ENCODE measurements at regions not wholly inside any gene's neighbourhood (a gene's known extent, or its start where the extent isn't known, plus 50 kb on each side); places are given as distances from the start of the nearest gene placed in this dataset.

GRCh38 chr13:61084988-61085387 lies 330.7 kb downstream of the PCDH20 start:
- no peak for TF ChIP-seq EZH2 (IDR thresholded peaks at IDR 0.05; ENCODE audit: borderline replicate concordance)
- no peak for TF ChIP-seq EZH2phosphoT487 (IDR thresholded peaks at IDR 0.05; ENCODE audit: low read depth, severe bottlenecking, unreplicated experiment)
- no peak for TF ChIP-seq CTCF (IDR thresholded peaks at IDR 0.05; ENCODE audit: poor library complexity)

Measured in hepatocyte (in vitro differentiated cells).